DMS 273 (cell line): ENCODE measurements at regions not wholly inside any gene's neighbourhood (a gene's known extent, or its start where the extent isn't known, plus 50 kb on each side); places are given as distances from the start of the nearest gene placed in this dataset.
A peak's percentile ranks its signal among the peaks of the same experiment; 100 is the strongest.

Experiments
- DNase-seq: peaks from one replicate; lab custom pipeline; 2025; ENCODE audit not compliant: unreplicated experiment; lab: John Stamatoyannopoulos, UW

DNA sequence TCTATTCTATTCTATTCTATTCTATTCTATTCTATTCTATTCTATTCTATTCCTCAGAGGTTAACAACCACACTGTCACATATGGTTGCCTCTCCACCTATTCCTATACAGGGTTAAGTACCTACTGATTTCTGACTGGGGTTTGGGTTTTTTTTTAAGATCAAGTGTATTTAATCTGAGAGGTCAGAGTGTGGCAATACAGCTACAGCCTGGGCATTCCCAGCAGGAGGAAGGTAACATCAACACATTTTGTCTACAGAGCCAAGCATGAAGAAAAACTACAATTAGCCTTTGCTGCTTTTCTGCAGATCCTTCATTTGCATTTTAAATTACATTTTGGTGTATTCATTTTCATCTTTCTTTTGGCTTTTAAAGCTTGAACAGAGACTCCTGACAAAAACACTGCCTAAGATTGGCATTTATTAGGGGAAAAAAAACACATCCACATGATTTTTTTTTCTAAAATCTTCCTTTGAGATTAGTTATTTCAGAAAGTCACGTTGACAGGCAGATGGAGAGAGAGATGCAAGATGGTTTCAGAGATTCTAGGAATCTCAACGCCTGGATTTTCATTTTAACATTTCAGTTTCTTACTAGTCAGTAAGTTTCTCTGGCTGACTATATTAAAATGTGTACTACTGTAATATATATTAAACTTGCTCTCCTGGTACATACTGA is 255.9 kb upstream of the TET2 start:
- DNase-seq, result no peak

GRCh38 chr4:104896660-104897645 is 249.7 kb upstream of the TET2 start:
- DNase-seq, result peak; percentile 76

GRCh38 chr4:104899863-104900262 is 246.8 kb upstream of the TET2 start:
- no peak for DNase-seq

DNA sequence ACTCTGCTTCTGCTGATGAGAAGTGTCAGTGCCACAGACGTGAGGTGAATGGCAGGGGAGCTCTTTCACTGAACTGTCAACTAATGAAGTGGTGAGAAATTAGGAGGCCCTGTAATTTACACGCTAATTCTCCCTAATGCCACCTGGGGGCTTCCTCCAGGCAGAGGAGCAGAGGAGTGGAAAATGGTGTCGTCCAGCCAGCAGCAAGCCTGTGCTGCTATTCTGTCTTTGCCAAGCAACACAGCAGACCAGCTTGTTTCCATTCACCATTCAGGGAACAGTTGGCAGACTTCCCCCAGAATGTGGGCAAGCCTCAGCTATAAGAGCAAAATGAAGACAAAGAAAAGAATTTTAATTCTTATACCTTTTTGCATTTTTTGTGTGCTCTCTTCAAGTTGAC is 245.2 kb upstream of the TET2 start:
- peak; percentile 60 for DNase-seq

- no peak for DNase-seq
These were observed 244.6 kb upstream of the TET2 start for GRCh38 chr4:104901961-104902605.

DNA sequence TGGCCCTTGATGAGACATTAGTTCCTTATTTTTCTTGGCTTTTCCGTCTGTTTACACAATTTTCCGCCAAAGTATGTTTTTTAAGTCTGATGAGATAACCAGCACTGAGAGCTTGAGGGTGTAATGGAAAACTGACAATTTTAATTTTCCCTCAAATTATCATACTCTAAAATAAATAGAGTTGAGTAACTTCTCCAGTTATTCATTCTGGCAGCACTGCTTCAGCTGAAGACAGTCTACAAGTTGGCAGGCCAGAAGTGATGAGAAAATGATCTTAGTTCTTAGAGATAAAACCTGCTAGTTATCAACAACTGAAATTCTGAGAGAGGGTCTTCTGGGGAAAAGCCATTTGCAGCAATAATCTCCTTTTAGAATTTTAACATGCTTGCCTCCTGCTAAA is 241.6 kb upstream of the TET2 start:
- DNase-seq, result no peak

DNA sequence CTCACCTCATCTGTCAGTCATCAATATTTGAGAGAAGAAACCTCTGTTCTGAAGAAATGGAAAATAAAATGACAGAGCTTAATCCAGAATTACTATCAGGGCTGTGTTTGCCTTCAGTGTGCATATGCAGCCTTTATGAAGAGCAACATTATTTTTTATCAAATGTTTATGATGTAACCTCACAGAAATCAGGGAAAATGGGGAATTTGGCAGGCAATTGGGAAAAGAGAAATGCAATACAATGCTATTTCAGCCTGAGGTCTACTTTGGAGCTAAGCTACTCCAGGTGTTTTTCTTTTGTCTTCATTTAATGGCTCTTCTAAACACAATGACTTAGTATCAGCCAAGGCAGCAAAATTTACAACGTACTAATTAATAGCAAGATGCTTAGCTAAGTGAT is 241.1 kb upstream of the TET2 start:
- no peak for DNase-seq

- DNase-seq, result peak; percentile 80
These were observed 240.4 kb upstream of the TET2 start for GRCh38 chr4:104906276-104906675.

DNA sequence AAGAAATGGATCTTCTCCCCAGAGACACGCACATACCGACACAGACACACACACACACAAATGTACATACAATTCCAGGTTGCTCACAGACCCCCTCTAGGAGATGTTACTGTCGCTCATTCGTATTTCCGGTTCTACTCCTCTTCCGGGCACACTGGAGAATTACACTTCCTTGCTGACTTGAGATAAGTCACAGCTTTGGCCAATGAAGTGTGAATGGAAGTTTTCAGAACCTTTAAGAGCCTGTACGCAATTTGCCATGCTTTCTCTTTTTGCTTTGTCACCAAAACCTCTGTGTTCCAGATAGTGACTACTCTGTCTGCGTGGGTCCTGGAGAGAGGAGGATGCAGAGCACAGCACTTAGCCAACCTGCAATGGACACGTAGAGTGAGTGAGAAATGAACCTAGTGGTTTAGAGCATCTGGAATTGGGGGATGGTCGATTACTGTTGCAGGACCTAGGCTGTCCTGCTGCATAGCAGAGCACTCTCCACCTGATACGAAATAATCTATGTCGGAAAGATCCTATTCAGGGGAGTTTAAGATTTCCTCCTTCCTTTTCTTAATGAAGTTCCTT is 239.5 kb upstream of the TET2 start:
- DNase-seq, result no peak

GRCh38 chr4:104907991-104908390 is 238.7 kb upstream of the TET2 start:
- no peak for DNase-seq

GRCh38 chr4:104909376-104909775 is 237.3 kb upstream of the TET2 start:
- no peak for DNase-seq

DNA sequence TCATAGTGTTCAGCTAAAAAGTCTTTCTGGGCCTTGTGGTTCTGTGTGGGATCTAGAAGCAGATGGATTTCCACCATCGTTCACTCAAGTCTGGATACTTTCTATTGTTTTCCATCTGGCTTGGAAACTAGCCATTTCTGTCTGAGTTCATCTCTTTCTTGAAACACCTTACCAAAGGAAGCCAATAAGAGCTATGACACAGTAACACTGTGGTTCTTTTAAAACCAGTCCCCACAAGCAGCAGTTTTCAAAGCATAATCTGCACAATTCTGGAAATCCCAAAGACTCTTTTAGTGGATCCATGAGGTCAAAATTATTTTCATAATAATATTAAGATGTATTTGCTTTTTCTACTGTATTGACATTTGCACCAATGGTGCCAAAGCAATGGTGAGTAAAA is 234.2 kb upstream of the TET2 start:
- no peak for DNase-seq

DNA sequence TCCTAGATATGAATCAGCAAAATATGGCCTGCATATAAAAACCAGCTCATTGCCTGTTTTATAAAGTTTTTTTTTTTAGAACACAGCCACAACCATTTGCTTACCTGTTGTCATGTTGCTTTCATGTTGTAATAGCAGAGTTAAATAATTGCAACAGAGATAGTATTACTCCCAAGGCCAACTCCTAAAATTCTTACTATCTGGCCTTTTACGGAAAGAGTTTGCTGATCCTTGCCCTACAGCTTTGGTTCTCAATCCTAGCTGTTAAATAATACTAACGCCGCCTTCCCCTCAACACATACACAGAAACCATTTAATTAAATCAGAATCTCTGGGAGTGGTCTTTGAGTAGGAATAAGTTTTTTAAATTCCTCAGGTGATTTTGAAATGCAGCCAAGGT is 231.3 kb upstream of the TET2 start:
- no peak for DNase-seq

DNA sequence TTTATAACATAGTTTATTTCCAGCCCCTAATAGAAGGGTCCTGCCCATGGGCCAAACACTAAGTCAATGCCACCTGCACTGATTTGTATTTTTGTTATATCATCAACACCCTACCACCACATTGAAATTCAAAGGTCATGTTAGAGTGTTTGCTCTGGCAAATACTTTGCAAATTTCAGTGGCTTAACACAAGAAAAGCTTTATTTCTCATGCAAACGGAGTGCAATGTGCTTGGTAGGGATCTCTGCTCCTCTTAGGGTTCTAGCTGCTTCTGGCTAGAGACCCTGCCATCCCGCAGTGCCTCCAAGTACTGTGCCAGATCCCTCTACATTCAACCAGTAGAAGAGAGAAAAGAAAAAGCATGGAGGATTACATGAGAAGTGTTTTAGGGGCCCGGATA is 230.8 kb upstream of the TET2 start:
- DNase-seq, result no peak

- DNase-seq, result no peak
These were observed 227.3 kb upstream of the TET2 start for GRCh38 chr4:104919406-104919805.

GRCh38 chr4:104930298-104930697 is 216.4 kb upstream of the TET2 start:
- no peak for DNase-seq

DNA sequence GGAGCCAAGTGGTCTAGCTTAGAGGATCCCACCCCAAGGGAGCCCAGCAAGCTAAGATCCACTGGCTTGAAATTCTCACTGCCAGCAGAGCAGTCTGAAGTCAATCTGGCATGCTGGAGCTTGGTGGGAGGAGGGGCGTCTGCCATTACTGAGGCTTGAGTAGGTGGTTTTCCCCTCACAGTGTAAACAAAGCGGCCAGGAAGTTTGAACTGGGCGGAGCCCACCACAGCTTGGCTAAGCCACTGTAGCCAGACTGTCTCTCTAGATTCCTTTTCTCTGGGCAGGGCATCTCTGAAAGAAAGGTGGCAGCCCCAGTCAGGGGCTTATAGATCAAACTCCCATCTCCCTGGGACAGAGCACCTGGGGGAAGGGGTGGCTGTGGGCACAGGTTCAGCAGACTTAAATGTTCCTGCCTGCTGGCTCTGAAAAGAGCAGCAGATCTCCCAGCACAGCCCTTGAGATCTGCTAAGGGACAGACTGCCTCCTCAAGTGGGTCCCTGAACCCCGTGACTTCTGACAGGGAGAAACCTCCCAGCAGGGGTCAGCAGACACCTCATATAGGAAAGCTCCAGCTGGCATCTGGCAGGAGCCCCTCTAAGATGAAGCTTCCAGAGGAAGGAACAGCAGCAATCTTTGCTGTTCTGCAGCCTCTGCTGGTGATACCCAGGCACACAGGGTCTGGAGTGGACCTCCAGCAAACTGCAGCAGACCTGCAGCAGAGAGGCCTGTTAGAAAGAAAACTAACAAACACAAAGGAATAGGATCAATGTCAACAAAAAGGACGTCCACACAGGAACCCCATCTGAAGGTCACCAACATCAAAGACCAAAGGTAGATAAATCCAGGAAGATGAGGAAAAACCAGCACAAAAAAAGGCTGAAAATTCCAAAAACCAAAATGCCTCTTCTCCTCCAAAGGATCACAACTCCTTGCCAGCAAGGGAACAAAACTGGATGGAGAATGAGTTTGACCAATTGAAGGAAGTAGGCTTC is 215.6 kb upstream of the TET2 start:
- DNase-seq, result peak; percentile 36

- no peak for DNase-seq
These were observed 208.1 kb upstream of the TET2 start for GRCh38 chr4:104938624-104939023.

DNA sequence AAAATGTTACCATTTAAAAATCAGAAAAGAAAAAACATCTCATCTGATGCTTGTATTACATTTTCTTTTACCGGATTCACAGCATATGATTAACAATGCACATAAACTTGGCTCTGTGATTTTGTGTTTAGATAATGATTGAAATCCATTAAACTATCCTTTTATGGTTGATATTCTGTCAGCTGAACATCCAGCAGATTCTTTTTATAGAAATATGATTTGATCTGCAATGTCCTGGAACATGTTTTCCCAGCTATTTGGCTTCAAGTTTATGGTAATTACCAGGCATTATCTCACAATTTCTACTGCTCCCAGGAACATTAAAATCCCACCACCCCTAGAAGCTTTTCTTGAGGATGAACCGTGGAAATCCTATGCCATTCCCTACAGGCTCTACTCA is 205.7 kb upstream of the TET2 start:
- DNase-seq, result no peak

DNA sequence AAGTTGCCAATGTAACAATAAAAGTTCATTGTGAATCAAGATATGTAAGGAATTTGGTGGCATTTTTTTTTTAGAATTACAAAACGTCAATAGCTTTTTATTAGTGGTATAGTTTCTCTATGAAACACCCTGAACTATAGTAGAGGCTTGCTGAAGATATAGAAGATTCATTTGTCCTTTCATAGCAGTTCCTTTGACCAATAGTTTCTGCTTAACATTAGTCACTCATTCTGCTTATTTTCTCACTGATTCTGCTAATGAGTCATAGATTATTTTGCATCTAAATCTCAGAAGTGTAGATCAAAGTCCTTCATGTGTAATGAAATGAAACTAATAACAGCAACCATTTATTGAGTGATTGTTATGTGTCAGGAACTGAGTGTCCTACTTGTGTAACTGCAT is 205.0 kb upstream of the TET2 start:
- no peak for DNase-seq
